ENCODE measurements at regions not wholly inside any gene's neighbourhood (a gene's known extent, or its start where the extent isn't known, plus 50 kb on each side); places are given as distances from the start of the nearest gene placed in this dataset.

GRCh38 chr15:70254311-70254869 is 156.7 kb upstream of the TLE3 start:
- no peak for TF ChIP-seq CTCF (IDR thresholded peaks at IDR 0.05)
- intact Hi-C loops (cut with DNase I) = no loop called here
- no peak overlapping the region for H3K27ac ChIP-seq

GRCh38 chr15:70253461-70254156 is 155.9 kb upstream of the TLE3 start:
- no peak overlapping the region for H3K4me3 ChIP-seq
- DNase-seq (no peak), ATAC-seq (no peak)
- H3K36me3 ChIP-seq = no peaks in the 10 kb centered on the region
- no peak overlapping the region for H3K27ac ChIP-seq
- no peak for TF ChIP-seq CTCF (IDR thresholded peaks at IDR 0.05)
- H3K9me3 ChIP-seq = no peaks in the 10 kb centered on the region
- intact Hi-C loops (cut with DNase I) = no loop called here
- H3K27me3 ChIP-seq = no peaks in the 10 kb centered on the region
- H3K4me1 ChIP-seq = peaks cover 7 to 19% of the 10 kb centered on the region in 2 donors

More at GRCh38 chr15:70254311-70254869, 156.7 kb upstream of the TLE3 start:
- DNase-seq (no peak), ATAC-seq (no peak)
- Histone ChIP-seq H3K27me3 (no peaks in the 10 kb centered on the region), H3K4me1 (peaks cover 15 to 27% of the 10 kb centered on the region in 2 donors), H3K4me3 (no peak overlapping the region), H3K36me3 (no peaks in the 10 kb centered on the region), H3K9me3 (no peaks in the 10 kb centered on the region)

GRCh38 chr15:70252951-70253320 is 155.2 kb upstream of the TLE3 start:
- DNase-seq (no peak), ATAC-seq (no peak)
- intact Hi-C loops (cut with DNase I) = no loop called here
- Histone ChIP-seq H3K4me1 (peaks cover under 1 to 12% of the 10 kb centered on the region in 2 donors), H3K36me3 (no peaks in the 10 kb centered on the region), H3K4me3 (no peak overlapping the region), H3K27ac (no peak overlapping the region), H3K9me3 (no peaks in the 10 kb centered on the region), H3K27me3 (no peaks in the 10 kb centered on the region)
- no peak for TF ChIP-seq CTCF (IDR thresholded peaks at IDR 0.05)

- Histone ChIP-seq H3K27ac (no peak overlapping the region), H3K27me3 (no peaks in the 10 kb centered on the region), H3K36me3 (no peaks in the 10 kb centered on the region), H3K9me3 (no peaks in the 10 kb centered on the region), H3K4me1 (peaks cover 0 to 6% of the 10 kb centered on the region in 2 donors), H3K4me3 (no peak overlapping the region)
- intact Hi-C loops (cut with DNase I) = no loop called here
- TF ChIP-seq CTCF (IDR thresholded peaks at IDR 0.05) = no peak
- ATAC-seq = no peak
- peak in 1 of 4 donors; percentile 29 for DNase-seq
These were observed 154.6 kb upstream of the TLE3 start for GRCh38 chr15:70252056-70252950.
